COLO829 (cell line): ENCODE measurements at regions not wholly inside any gene's neighbourhood (a gene's known extent, or its start where the extent isn't known, plus 50 kb on each side); places are given as distances from the start of the nearest gene placed in this dataset.
"Not testable (repeated sequence)": the region's sequence is repeated elsewhere in the genome, so short reads cannot be mapped to it uniquely, and the experiment has no call there.

Source experiments
- DNase-seq: peaks from one replicate; pipeline ENCODE4 v3.0.0; 2012; ENCODE audit warnings: low spot score

GRCh38 chr15:38745126-38745525 is 180.5 kb upstream of the RASGRP1 start:
- DNase-seq: no peak

GRCh38 chr15:38745626-38746025 is 181.0 kb upstream of the RASGRP1 start:
- no peak for DNase-seq

- DNase-seq: no peak
Observed at GRCh38 chr15:38746211-38746610, 181.6 kb upstream of the RASGRP1 start.

GRCh38 chr15:38748710-38749109 is 184.1 kb upstream of the RASGRP1 start:
- no peak for DNase-seq

GRCh38 chr15:38750786-38751185 is 186.2 kb upstream of the RASGRP1 start:
- DNase-seq: peak; percentile 37

GRCh38 chr15:38755718-38756117 is 191.1 kb upstream of the RASGRP1 start:
- DNase-seq: no peak

GRCh38 chr15:38756441-38756840 is 191.8 kb upstream of the RASGRP1 start:
- no peak for DNase-seq

- no peak for DNase-seq
Observed at GRCh38 chr15:38758043-38758442, 193.4 kb upstream of the RASGRP1 start.

GRCh38 chr15:38761681-38762080 is 197.1 kb upstream of the RASGRP1 start:
- DNase-seq: no peak

GRCh38 chr15:38768970-38769369 is 204.4 kb upstream of the RASGRP1 start:
- no peak for DNase-seq

- DNase-seq: no peak
Observed at GRCh38 chr15:38769492-38769891, 204.9 kb upstream of the RASGRP1 start.

- not testable (repeated sequence) for DNase-seq
Observed at GRCh38 chr15:38774076-38774475, 209.5 kb upstream of the RASGRP1 start.

GRCh38 chr15:38781196-38781595 is 216.6 kb upstream of the RASGRP1 start:
- DNase-seq: no peak

GRCh38 chr15:38782156-38782555 is 217.5 kb upstream of the RASGRP1 start:
- no peak for DNase-seq

- DNase-seq: no peak
Observed at GRCh38 chr15:38788918-38789317, 224.3 kb upstream of the RASGRP1 start.

GRCh38 chr15:38789566-38789965 is 225.0 kb upstream of the RASGRP1 start:
- DNase-seq: no peak

- DNase-seq: no peak
Observed at GRCh38 chr15:38793206-38793810, 228.7 kb upstream of the RASGRP1 start.

GRCh38 chr15:38795471-38796245 is 231.0 kb upstream of the RASGRP1 start:
- DNase-seq: no peak

- DNase-seq: no peak
Observed at GRCh38 chr15:38796589-38796988, 232.0 kb upstream of the RASGRP1 start.

- DNase-seq: not testable (repeated sequence)
Observed at GRCh38 chr15:38797506-38797905, 232.9 kb upstream of the RASGRP1 start.

- DNase-seq: not testable (repeated sequence)
Observed at GRCh38 chr15:38799202-38799601, 234.6 kb upstream of the RASGRP1 start.

GRCh38 chr15:38809621-38810020 is 245.0 kb upstream of the RASGRP1 start:
- no peak for DNase-seq

- DNase-seq: no peak
Observed at GRCh38 chr15:38810686-38811085, 246.1 kb upstream of the RASGRP1 start.

- not testable (repeated sequence) for DNase-seq
Observed at GRCh38 chr15:38814254-38814653, 249.6 kb upstream of the RASGRP1 start.
